GM18511 (cell line): ENCODE measurements at regions not wholly inside any gene's neighbourhood (a gene's known extent, or its start where the extent isn't known, plus 50 kb on each side); places are given as distances from the start of the nearest gene placed in this dataset.

Source experiments
- ATAC-seq: cut with Tn5 transposase; IDR thresholded peaks from one replicate; pipeline ENCODE4 v1.9.1; 2021; ENCODE audit warnings: mild to moderate bottlenecking, moderate library complexity; ENCODE audit not compliant: unreplicated experiment

GRCh38 chr7:52085610-52086009 is 769.0 kb upstream of the COBL start:
- ATAC-seq: no peak

GRCh38 chr7:52080493-52080892 is 763.9 kb upstream of the COBL start:
- ATAC-seq: no peak

GRCh38 chr7:52079726-52080125 is 763.1 kb upstream of the COBL start:
- no peak for ATAC-seq

GRCh38 chr7:52077571-52077970 is 761.0 kb upstream of the COBL start:
- no peak for ATAC-seq

GRCh38 chr7:52074912-52075311 is 758.3 kb upstream of the COBL start:
- no peak for ATAC-seq

GRCh38 chr7:52074071-52074470 is 757.5 kb upstream of the COBL start:
- ATAC-seq: no peak

GRCh38 chr7:52071744-52072143 is 755.1 kb upstream of the COBL start:
- no peak for ATAC-seq

- no peak for ATAC-seq
These were observed 747.9 kb upstream of the COBL start for GRCh38 chr7:52064493-52064892.

GRCh38 chr7:52061666-52062065 is 745.1 kb upstream of the COBL start:
- no peak for ATAC-seq

GRCh38 chr7:52053525-52053924 is 736.9 kb upstream of the COBL start:
- ATAC-seq: no peak

GRCh38 chr7:52030722-52031121 is 714.1 kb upstream of the COBL start:
- ATAC-seq: no peak

- no peak for ATAC-seq
These were observed 709.5 kb upstream of the COBL start for GRCh38 chr7:52026140-52026539.

GRCh38 chr7:52021343-52021742 is 704.7 kb upstream of the COBL start:
- no peak for ATAC-seq

GRCh38 chr7:52018680-52019054 is 702.1 kb upstream of the COBL start:
- ATAC-seq: no peak

GRCh38 chr7:52017802-52018679 is 701.4 kb upstream of the COBL start:
- ATAC-seq: peak; percentile 83

GRCh38 chr7:52009181-52009580 is 692.6 kb upstream of the COBL start:
- ATAC-seq: no peak

GRCh38 chr7:52006674-52007073 is 690.1 kb upstream of the COBL start:
- ATAC-seq: no peak

- no peak for ATAC-seq
These were observed 689.0 kb upstream of the COBL start for GRCh38 chr7:52005613-52006012.

GRCh38 chr7:51995596-51996179 is 679.1 kb upstream of the COBL start:
- ATAC-seq: no peak

- no peak for ATAC-seq
These were observed 666.0 kb upstream of the COBL start for GRCh38 chr7:51982653-51983052.

- no peak for ATAC-seq
These were observed 664.2 kb upstream of the COBL start for GRCh38 chr7:51980812-51981211.

GRCh38 chr7:51980313-51980712 is 663.7 kb upstream of the COBL start:
- ATAC-seq: no peak

GRCh38 chr7:51977913-51978312 is 661.3 kb upstream of the COBL start:
- no peak for ATAC-seq
